H9 (cell line): ENCODE measurements at regions not wholly inside any gene's neighbourhood (a gene's known extent, or its start where the extent isn't known, plus 50 kb on each side); places are given as distances from the start of the nearest gene placed in this dataset.
"Not testable (repeated sequence)": the region's sequence is repeated elsewhere in the genome, so short reads cannot be mapped to it uniquely, and the experiment has no call there.

Source experiments
- DNase-seq: peaks from one replicate; pipeline ENCODE4 v3.0.0-alpha.2; 2017
- H2AFZ ChIP-seq: one replicate; pipeline ENCODE4 v1.6.1; 2013; ENCODE audit warnings: mild to moderate bottlenecking, low read length, control low read depth, moderate library complexity
- H2AK5ac ChIP-seq: 2 replicates; pipeline ENCODE4 v1.6.1; 2013; ENCODE audit warnings: low read length, control low read depth, mixed read lengths; ENCODE audit not compliant: insufficient read length
- H2BK120ac ChIP-seq: one replicate; pipeline ENCODE4 v1.6.1; 2013; ENCODE audit warnings: low read depth, mild to moderate bottlenecking, low read length, control low read depth, inconsistent platforms; ENCODE audit not compliant: poor library complexity, severe bottlenecking
- H2BK12ac ChIP-seq: 2 replicates; pipeline ENCODE4 v1.6.1; 2013; ENCODE audit warnings: low read length, control low read depth, mixed read lengths, low read depth; ENCODE audit not compliant: insufficient read length
- H2BK15ac ChIP-seq: 2 replicates; pipeline ENCODE4 v1.6.1; 2013; ENCODE audit warnings: low read depth, low read length, control low read depth
- H2BK20ac ChIP-seq: one replicate; pipeline ENCODE4 v1.6.1; 2013; ENCODE audit warnings: low read depth, mild to moderate bottlenecking, low read length, control low read depth, inconsistent platforms; ENCODE audit not compliant: poor library complexity, severe bottlenecking
- H2BK5ac ChIP-seq: 2 replicates; pipeline ENCODE4 v1.6.1; 2013; ENCODE audit warnings: low read length, control low read depth, mixed read lengths; ENCODE audit not compliant: insufficient read length
- H3K14ac ChIP-seq: 2 replicates; pipeline ENCODE4 v1.6.1; 2013; ENCODE audit warnings: low read length, control low read depth; ENCODE audit not compliant: insufficient read depth
- H3K18ac ChIP-seq: 2 replicates; pipeline ENCODE4 v1.6.1; 2013; ENCODE audit warnings: low read depth, mild to moderate bottlenecking, mixed read lengths, low read length, control low read depth; ENCODE audit not compliant: insufficient read length
- H3K23ac ChIP-seq: 2 replicates; pipeline ENCODE4 v1.6.1; 2013; ENCODE audit warnings: low read length, control low read depth, mixed read lengths, low read depth; ENCODE audit not compliant: insufficient read length
- H3K23me2 ChIP-seq: 2 replicates; pipeline ENCODE4 v1.6.1; 2013; ENCODE audit warnings: low read depth, mild to moderate bottlenecking, mixed read lengths, low read length, control low read depth; ENCODE audit not compliant: insufficient read length, poor library complexity, severe bottlenecking
- H3K27ac ChIP-seq: 2 replicates; pipeline ENCODE4 v1.5.1; 2013; ENCODE audit warnings: low read length, control low read depth, mixed read lengths, low read depth; ENCODE audit not compliant: insufficient read length
- H3K27me3 ChIP-seq: 2 replicates; pipeline ENCODE4 v1.6.1; 2013; ENCODE audit warnings: low read length, control low read depth, inconsistent platforms; ENCODE audit not compliant: insufficient read depth
- H3K4ac ChIP-seq: 2 replicates; pipeline ENCODE4 v1.6.1; 2013; ENCODE audit warnings: low read depth, mild to moderate bottlenecking, control low read depth, inconsistent platforms, low read length, moderate library complexity
- H3K4me1 ChIP-seq: 2 replicates; pipeline ENCODE4 v1.6.1; 2013; ENCODE audit warnings: low read length, control low read depth, inconsistent platforms; ENCODE audit not compliant: insufficient read depth
- H3K4me2 ChIP-seq: 2 replicates; pipeline ENCODE4 v1.6.1; 2013; ENCODE audit warnings: low read length, control low read depth, mixed read lengths; ENCODE audit not compliant: insufficient read length, insufficient read depth
- H3K56ac ChIP-seq: 2 replicates; pipeline ENCODE4 v1.6.1; 2013; ENCODE audit warnings: low read depth, mild to moderate bottlenecking, mixed read lengths, low read length, control low read depth; ENCODE audit not compliant: insufficient read length
- H3K79me1 ChIP-seq: 2 replicates; pipeline ENCODE4 v1.6.1; 2013; ENCODE audit warnings: low read depth, mild to moderate bottlenecking, moderate library complexity, low read length, control low read depth, inconsistent platforms; ENCODE audit not compliant: insufficient read depth, poor library complexity, severe bottlenecking
- H3K79me2 ChIP-seq: 2 replicates; pipeline ENCODE4 v1.6.1; 2013; ENCODE audit warnings: low read length, control low read depth, inconsistent platforms; ENCODE audit not compliant: insufficient read depth
- H3K9ac ChIP-seq: 2 replicates; pipeline ENCODE4 v1.6.1; 2013; ENCODE audit warnings: low read length, control low read depth, mixed read lengths; ENCODE audit not compliant: insufficient read length; ENCODE audit errors: extremely low read depth
- H3K9me3 ChIP-seq: one replicate; pipeline ENCODE4 v1.6.1; 2013; ENCODE audit warnings: low read depth, low read length, inconsistent platforms; ENCODE audit not compliant: control insufficient read depth
- H3T11ph ChIP-seq: one replicate; pipeline ENCODE4 v1.6.1; 2013; ENCODE audit warnings: mild to moderate bottlenecking, low read length, control low read depth, inconsistent platforms
- H4K20me1 ChIP-seq: one replicate; pipeline ENCODE4 v1.6.1; 2013; ENCODE audit not compliant: control insufficient read depth, insufficient read length, insufficient read depth
- H4K5ac ChIP-seq: 2 replicates; pipeline ENCODE4 v1.6.1; 2013; ENCODE audit warnings: low read depth, mild to moderate bottlenecking, mixed read lengths, low read length, control low read depth; ENCODE audit not compliant: insufficient read length
- H4K8ac ChIP-seq: replicated peaks from 2 replicates; pipeline ENCODE4 v1.6.1; 2013; ENCODE audit warnings: low read length, control low read depth, mixed read lengths, low read depth; ENCODE audit not compliant: insufficient read length
- H4K91ac ChIP-seq: 2 replicates; pipeline ENCODE4 v1.6.1; 2013; ENCODE audit warnings: low read depth, mild to moderate bottlenecking, moderate library complexity, mixed read lengths, low read length, control low read depth; ENCODE audit not compliant: insufficient read length
- H3K27ac Mint-ChIP-seq, 3 experiments: 2 replicates in 2 of 3; 3 replicates in 1 of 3; pipeline ENCODE4 v1.8.0; 2020 to 2021; ENCODE audit warnings: mixed read lengths in 3 of 3, mild to moderate bottlenecking in 1 of 3, moderate library complexity in 1 of 3
- H3K27me3 Mint-ChIP-seq: 2 replicates; pipeline ENCODE4 v1.8.0; 2021; ENCODE audit warnings: low read depth, mild to moderate bottlenecking, moderate library complexity, mixed read lengths
- H3K36me3 Mint-ChIP-seq, 3 experiments: 2 replicates in 2 of 3; 3 replicates in 1 of 3; pipeline ENCODE4 v1.8.0; 2020 to 2021; ENCODE audit warnings: low read depth in 3 of 3, mixed read lengths in 3 of 3; ENCODE audit not compliant: insufficient read depth in 1 of 3
- H3K4me1 Mint-ChIP-seq, 2 experiments: 2 replicates each; pipeline ENCODE4 v1.8.0; 2020; ENCODE audit warnings: mixed read lengths in 2 of 2
- H3K4me3 Mint-ChIP-seq, 2 experiments: 2 replicates in 1 of 2; 3 replicates in 1 of 2; pipeline ENCODE4 v1.8.0; 2020 to 2021; ENCODE audit warnings: mild to moderate bottlenecking in 2 of 2, mixed read lengths in 2 of 2, moderate library complexity in 1 of 2
- H3K9me3 Mint-ChIP-seq, 2 experiments: 2 replicates in 1 of 2; 3 replicates in 1 of 2; pipeline ENCODE4 v1.8.0; 2020; ENCODE audit warnings: mild to moderate bottlenecking in 2 of 2, mixed read lengths in 2 of 2, moderate library complexity in 1 of 2
- CTCF ChIP-seq: fragments of 200-600 bp; sonication (generic); conservative IDR thresholded peaks from 3 replicates; pipeline ENCODE4 v1.8.0; 2021; ENCODE audit warnings: antibody characterized with exemption, mild to moderate bottlenecking
- WGBS: extraction: QIAGEN DNeasy Blood & Tissue Kit; methylation state at CpG from one replicate; pipeline ENCODE4 v1.1.7; 2013; ENCODE audit warnings: missing lambda C conversion rate, low lambda C conversion rate, mixed read lengths; ENCODE audit not compliant: insufficient read length; ENCODE audit errors: extremely low coverage; 5-methylcytosine and 5-hydroxymethylcytosine counted together

GRCh38 chr7:120079704-120080103, 193.3 kb upstream of the KCND2 start:
- H3K4me1 ChIP-seq = no peaks in the 10 kb centered on the region
- no CpG with 5 or more reads among the region's 3 CpGs for WGBS
- Mint-ChIP-seq H3K27me3 (no peaks in the 10 kb centered on the region), H3K4me1 (no peaks in the 10 kb centered on the region), H3K4me3 (no peak overlapping the region), H3K36me3 (no peaks in the 10 kb centered on the region), H3K9me3 (no peaks in the 10 kb centered on the region), H3K27ac (no peak overlapping the region)
- no peak overlapping the region for H3K27ac ChIP-seq
- H3K56ac ChIP-seq = no peak overlapping the region
- no peak overlapping the region for H3K14ac ChIP-seq
- H2BK20ac ChIP-seq = no peak overlapping the region
- no peak overlapping the region for H3K9ac ChIP-seq
- no peaks in the 10 kb centered on the region for H3K79me2 ChIP-seq
- no peak overlapping the region for H2BK15ac ChIP-seq
- no peaks in the 10 kb centered on the region for H3K23me2 ChIP-seq
- no peak overlapping the region for H3T11ph ChIP-seq
- no peaks in the 10 kb centered on the region for H3K27me3 ChIP-seq
- no peak overlapping the region for H4K5ac ChIP-seq
- no peak overlapping the region for H3K4me2 ChIP-seq
- H4K91ac ChIP-seq = no peak overlapping the region
- H3K23ac ChIP-seq = no peak overlapping the region
- no peak overlapping the region for H2BK5ac ChIP-seq
- no peak overlapping the region for H3K4ac ChIP-seq
- no peak overlapping the region for H2AK5ac ChIP-seq
- H2BK12ac ChIP-seq = no peak overlapping the region
- no peak overlapping the region for H2AFZ ChIP-seq
- H2BK120ac ChIP-seq = no peak overlapping the region
- TF ChIP-seq CTCF = no peak
- no peak overlapping the region for H3K18ac ChIP-seq
- H3K79me1 ChIP-seq = no peaks in the 10 kb centered on the region
- H4K20me1 ChIP-seq = no peaks in the 10 kb centered on the region
- no peak overlapping the region for H4K8ac ChIP-seq
- H3K9me3 ChIP-seq = no peaks in the 10 kb centered on the region
- DNase-seq = no peak

- not testable (repeated sequence) for H3K56ac ChIP-seq, H3K4me1 Mint-ChIP-seq, H3K4ac ChIP-seq, H3K18ac ChIP-seq, H4K8ac ChIP-seq, H3K9ac ChIP-seq, H3K27me3 Mint-ChIP-seq, H3K9me3 Mint-ChIP-seq, H2AK5ac ChIP-seq, H3K4me3 Mint-ChIP-seq, H3T11ph ChIP-seq, H3K4me2 ChIP-seq, H3K79me1 ChIP-seq, DNase-seq, H2AFZ ChIP-seq, H3K27me3 ChIP-seq, H3K23ac ChIP-seq, H2BK120ac ChIP-seq, H3K23me2 ChIP-seq, H3K79me2 ChIP-seq, H3K9me3 ChIP-seq, H3K14ac ChIP-seq, H2BK12ac ChIP-seq, H4K20me1 ChIP-seq, H4K91ac ChIP-seq, H2BK5ac ChIP-seq, H2BK20ac ChIP-seq, H2BK15ac ChIP-seq, H3K27ac Mint-ChIP-seq, H3K27ac ChIP-seq, H3K4me1 ChIP-seq, H3K36me3 Mint-ChIP-seq, H4K5ac ChIP-seq
- no CpG with 5 or more reads among the region's 16 CpGs for WGBS
Measured at GRCh38 chr7:120086468-120086867, 186.5 kb upstream of the KCND2 start.
